PFSK-1 (cell line): ENCODE measurements at regions not wholly inside any gene's neighbourhood (a gene's known extent, or its start where the extent isn't known, plus 50 kb on each side); places are given as distances from the start of the nearest gene placed in this dataset.

Experiments
- FOXP2 ChIP-seq: optimal IDR thresholded peaks from 2 replicates; pipeline ENCODE3; 2011; ENCODE audit warnings: borderline replicate concordance, control low read depth, inconsistent platforms; ENCODE audit not compliant: insufficient read depth; ENCODE audit errors: extremely low read length, extremely low read depth
- POLR2AphosphoS5 ChIP-seq: IDR thresholded peaks from 2 replicates; pipeline ENCODE4 v1.6.1; 2012; ENCODE audit warnings: low read depth, mild to moderate bottlenecking, control low read depth, low read length, moderate library complexity
- SIN3A ChIP-seq: IDR thresholded peaks from 2 replicates; pipeline ENCODE4 v1.6.1; 2012; ENCODE audit warnings: mild to moderate bottlenecking, low read length, moderate library complexity, borderline replicate concordance; ENCODE audit not compliant: insufficient read depth
- TAF1 ChIP-seq: IDR thresholded peaks from 2 replicates; pipeline ENCODE4 v1.6.1; 2012; ENCODE audit warnings: low read length, control low read depth, borderline replicate concordance; ENCODE audit not compliant: insufficient read depth
- TF ChIP-seq, protein P1 (sequence below), 2 experiments: IDR thresholded peaks; 2 replicates each; pipeline versions ENCODE4 v1.6.1 to v1.8.0; 2011 to 2012; ENCODE audit warnings: low read depth in 2 of 2, low read length in 2 of 2, control low read depth in 1 of 2, inconsistent platforms in 1 of 2, mild to moderate bottlenecking in 1 of 2, moderate library complexity in 1 of 2; ENCODE audit not compliant: insufficient read depth in 1 of 2

DNA sequence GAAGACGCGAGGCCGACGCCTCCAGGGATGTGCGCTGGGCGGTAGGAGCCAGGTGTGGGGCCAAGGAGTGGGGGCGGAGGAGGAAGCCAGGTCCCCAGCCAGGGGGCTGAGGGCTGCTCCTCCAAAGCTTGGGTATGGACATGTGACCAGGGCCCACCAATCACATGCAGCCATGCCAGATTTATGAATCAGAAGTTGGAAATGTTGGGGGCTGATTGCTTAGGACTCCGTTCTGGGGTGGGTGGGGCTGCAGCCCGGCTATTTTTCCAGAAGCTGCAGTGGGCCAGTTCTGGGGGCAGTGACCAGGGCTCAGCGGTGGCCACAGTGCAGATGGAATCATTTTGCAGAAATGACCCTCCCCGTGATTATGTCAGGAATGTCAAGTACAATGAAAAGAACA lies 96.0 kb downstream of the CEBPB start:
- TF ChIP-seq FOXP2 (no peak), POLR2AphosphoS5 (no peak), TAF1 (no peak), SIN3A (no peak)
- TF ChIP-seq, protein P1, sequence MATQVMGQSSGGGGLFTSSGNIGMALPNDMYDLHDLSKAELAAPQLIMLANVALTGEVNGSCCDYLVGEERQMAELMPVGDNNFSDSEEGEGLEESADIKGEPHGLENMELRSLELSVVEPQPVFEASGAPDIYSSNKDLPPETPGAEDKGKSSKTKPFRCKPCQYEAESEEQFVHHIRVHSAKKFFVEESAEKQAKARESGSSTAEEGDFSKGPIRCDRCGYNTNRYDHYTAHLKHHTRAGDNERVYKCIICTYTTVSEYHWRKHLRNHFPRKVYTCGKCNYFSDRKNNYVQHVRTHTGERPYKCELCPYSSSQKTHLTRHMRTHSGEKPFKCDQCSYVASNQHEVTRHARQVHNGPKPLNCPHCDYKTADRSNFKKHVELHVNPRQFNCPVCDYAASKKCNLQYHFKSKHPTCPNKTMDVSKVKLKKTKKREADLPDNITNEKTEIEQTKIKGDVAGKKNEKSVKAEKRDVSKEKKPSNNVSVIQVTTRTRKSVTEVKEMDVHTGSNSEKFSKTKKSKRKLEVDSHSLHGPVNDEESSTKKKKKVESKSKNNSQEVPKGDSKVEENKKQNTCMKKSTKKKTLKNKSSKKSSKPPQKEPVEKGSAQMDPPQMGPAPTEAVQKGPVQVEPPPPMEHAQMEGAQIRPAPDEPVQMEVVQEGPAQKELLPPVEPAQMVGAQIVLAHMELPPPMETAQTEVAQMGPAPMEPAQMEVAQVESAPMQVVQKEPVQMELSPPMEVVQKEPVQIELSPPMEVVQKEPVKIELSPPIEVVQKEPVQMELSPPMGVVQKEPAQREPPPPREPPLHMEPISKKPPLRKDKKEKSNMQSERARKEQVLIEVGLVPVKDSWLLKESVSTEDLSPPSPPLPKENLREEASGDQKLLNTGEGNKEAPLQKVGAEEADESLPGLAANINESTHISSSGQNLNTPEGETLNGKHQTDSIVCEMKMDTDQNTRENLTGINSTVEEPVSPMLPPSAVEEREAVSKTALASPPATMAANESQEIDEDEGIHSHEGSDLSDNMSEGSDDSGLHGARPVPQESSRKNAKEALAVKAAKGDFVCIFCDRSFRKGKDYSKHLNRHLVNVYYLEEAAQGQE (IDR thresholded peaks at IDR 0.05; ENCODE audit: insufficient read depth in 1 of 2, low read depth in 2 of 2, low read length in 2 of 2) = no peak

DNA sequence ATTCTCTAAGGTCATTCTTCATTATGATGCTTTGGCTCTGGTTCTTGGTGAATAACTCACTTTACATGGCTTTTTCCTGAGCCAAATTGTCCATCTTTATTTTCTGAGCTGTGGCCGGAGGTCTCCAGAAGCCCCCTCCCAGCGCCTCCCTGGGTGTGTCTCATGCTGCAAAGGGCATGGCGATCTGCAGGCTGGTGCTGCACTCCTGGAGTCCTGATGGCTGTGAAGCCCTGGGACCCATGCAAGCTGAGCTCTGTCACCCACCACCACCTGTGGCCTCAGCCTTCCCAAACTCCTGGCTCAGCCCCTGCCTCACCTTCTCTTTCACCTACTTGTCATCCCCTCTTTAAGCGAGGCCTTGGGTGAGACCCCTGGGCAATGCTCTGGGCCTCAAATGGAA lies 96.9 kb downstream of the CEBPB start:
- TF ChIP-seq POLR2AphosphoS5 (no peak), FOXP2 (no peak)
- TF ChIP-seq, protein P1 (IDR thresholded peaks at IDR 0.05; ENCODE audit: insufficient read depth in 1 of 2, low read depth in 2 of 2, low read length in 2 of 2) = no peak

DNA sequence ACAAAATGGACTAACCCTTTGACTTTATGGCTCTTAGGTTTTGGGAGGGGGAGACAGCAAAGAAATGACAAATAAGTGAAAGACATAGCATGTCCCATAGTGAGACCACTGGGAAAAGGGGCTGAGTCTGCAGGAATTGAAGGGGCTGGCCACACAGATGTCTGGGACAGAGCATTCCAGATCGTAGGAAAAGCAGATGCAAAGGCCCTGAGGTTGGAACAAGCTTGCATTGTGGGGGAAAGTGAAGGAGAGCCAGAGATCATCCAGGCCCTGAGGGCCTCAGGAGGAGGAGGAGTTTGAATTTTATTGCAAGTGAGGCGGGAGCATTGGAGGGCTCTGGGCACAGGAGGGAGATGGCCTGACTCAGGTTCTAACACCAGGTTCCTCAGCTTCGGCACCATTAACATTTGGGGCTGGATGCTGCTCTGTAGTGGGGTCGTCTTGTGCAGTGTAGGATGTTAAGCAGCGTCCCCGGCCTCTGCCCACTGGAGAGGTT lies 97.5 kb downstream of the CEBPB start:
- TF ChIP-seq, protein P1 (IDR thresholded peaks at IDR 0.05; ENCODE audit: insufficient read depth in 1 of 2, low read depth in 2 of 2, low read length in 2 of 2) = no peak
- no peak for TF ChIP-seq SIN3A
- no peak for TF ChIP-seq FOXP2
- TF ChIP-seq POLR2AphosphoS5 = no peak
- TF ChIP-seq TAF1 = no peak

DNA sequence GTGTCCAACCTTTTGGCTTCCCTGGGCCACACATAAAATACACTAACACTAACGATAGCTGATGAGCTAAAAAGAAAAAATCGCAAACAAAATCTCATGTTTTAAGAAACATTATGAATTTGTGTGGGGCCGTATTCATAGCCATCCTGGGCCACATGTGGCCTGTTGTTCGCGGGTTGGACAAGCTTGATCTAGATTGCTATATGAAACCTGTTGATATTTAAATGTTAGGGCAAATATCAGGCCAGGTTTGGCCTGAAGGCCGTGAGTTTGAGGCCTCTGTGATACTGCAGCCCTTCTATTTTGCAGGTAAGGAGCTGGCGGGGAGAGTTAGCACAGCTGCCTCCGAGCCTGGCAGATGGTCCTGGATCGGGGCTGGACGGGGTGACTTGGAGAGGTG lies 99.0 kb downstream of the CEBPB start:
- TF ChIP-seq TAF1 = no peak
- TF ChIP-seq, protein P1 (IDR thresholded peaks at IDR 0.05; ENCODE audit: insufficient read depth in 1 of 2, low read depth in 2 of 2, low read length in 2 of 2) = no peak
- TF ChIP-seq POLR2AphosphoS5 = no peak
- TF ChIP-seq SIN3A = no peak
- TF ChIP-seq FOXP2 = no peak

DNA sequence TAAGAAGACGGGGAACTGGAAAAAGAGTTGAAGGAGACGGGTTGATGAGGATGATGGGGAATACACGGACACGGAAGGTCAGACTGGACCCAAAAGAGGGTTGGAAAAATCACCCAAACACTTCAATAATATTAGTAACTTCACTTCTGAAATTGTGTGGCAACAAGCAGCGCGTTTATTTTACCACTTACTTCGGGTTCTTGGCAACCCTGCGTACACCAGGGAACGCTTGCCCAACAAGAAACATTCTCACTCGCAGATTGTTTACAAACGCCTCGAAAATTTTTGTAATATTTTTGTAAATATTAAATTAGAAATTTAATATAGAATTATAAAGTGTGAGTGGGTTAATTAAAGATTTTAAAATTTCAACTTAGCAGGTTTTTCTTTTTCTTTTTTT lies 99.5 kb downstream of the CEBPB start:
- TF ChIP-seq TAF1 = no peak
- no peak for TF ChIP-seq SIN3A
- TF ChIP-seq, protein P1 (IDR thresholded peaks at IDR 0.05; ENCODE audit: insufficient read depth in 1 of 2, low read depth in 2 of 2, low read length in 2 of 2) = no peak
- no peak for TF ChIP-seq FOXP2
- TF ChIP-seq POLR2AphosphoS5 = no peak
